NCI-H446 treated with DMSO at 0.1 percent for 48 hours (cell line): ENCODE measurements at regions not wholly inside any gene's neighbourhood (a gene's known extent, or its start where the extent isn't known, plus 50 kb on each side); places are given as distances from the start of the nearest gene placed in this dataset.
"Not testable (repeated sequence)": the region's sequence is repeated elsewhere in the genome, so short reads cannot be mapped to it uniquely, and the experiment has no call there.

Experiments used
- DNase-seq: peaks from one replicate; lab custom pipeline; 2025; lab: John Stamatoyannopoulos, UW

DNA sequence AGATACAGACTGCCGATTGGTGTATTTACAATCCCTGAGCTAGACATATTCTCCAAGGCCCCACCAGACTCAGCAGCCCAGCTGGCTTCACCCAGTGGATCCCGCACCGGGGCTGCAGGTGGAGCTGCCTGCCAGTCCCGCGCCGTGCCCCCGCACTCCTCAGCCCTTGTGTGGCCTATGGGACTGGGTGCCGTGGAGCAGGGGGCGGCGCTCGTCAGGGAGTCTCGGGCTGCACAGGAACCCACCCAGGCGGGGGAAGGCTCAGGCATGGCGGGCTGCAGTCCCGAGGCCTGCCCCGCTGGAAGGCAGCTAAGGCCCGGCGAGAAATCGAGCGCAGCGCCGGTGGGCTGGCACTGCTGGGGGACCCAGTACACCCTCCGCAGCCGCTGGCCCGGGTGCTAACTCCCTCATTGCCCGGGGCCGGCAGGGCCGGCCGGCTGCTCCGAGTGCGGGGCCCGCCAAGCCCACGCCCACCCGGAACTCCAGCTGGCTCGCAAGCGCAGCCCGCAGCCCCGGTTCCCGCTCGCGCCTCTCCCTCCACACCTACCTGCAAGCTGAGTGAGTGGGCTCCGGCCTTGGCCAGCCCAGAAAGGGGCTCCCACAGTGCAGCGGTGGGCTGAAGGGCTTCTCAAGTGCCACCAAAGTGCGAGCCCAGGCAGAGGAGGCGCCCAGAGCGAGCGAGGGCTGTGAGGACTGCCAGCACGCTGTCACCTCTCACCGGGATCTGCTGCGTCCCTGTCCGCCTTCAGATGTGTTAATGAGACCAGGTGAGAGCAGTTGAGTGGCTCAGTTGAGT is 137.8 kb upstream of the LCORL start:
- not testable (repeated sequence) for DNase-seq

DNA sequence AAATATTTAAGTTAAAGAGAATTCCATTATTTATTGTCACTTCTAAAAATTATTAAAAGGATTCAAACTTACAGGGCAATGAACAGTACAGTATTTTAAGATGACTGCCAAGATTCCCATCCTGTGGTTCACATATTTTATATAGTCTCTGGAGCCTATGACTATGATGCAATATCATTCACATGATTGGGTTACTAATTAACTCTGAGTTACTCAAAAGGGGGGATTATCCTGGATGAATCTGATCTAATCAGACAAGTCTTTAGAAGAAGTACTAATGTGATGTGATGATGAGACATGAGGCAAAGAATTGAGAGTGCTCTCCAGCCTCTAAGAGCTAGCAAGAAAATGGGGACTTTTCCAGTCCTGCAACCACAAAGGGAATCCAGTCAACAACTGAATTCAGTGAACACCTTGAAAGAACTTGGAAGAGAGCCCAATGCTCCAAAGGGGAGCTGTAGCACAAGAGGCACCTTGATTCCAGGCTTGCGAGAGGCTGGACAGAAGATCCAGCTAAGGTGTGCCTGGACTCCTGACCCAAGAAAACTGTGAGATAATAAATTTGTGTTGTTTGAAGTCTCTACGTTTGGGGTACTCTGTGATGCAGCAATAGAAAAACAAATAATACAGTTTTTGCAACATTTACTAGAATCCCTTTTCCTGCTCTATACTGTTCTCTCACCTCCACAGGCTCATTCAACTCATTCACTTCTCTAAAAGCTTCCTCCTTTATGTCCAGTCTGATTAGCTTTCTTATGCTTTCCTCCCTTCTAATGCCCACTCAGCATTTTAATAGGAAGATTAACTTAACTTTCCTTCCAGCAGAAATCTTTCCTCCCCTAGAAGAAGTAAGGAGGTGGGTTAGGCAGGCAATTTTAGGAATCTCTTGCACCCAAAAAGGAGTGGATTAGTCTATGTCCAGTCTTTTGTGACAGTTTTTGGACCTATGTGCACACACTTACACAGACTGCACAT is 133.8 kb upstream of the LCORL start:
- no peak for DNase-seq

DNA sequence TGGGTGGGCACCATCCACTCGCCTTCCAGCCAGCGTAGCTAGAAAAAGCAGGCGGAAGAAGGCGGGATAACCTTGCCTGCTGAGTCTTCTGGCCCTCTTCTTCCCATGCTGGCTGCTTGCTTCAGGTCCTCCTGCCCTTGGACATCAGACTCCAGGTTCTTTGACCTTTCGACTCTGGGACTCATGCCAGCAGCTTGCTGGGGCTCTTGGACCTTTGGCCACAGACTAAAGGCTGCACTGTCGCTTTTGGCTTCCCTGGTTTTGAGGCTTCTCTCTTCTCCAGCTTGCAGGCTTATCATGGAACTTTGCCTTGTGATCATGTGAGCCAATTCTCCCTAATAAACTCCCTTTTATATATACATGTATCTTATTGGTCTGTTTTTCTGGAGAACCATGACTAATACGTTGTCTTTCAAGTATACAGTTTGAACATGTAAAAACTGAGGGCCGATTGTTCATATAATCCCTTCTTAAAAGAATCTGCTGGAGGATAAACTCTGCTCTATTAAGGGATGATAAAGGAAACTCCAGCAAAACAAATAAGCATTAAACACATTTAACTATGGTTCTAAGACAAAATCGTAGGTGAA is 116.6 kb upstream of the LCORL start:
- DNase-seq, result no peak

DNA sequence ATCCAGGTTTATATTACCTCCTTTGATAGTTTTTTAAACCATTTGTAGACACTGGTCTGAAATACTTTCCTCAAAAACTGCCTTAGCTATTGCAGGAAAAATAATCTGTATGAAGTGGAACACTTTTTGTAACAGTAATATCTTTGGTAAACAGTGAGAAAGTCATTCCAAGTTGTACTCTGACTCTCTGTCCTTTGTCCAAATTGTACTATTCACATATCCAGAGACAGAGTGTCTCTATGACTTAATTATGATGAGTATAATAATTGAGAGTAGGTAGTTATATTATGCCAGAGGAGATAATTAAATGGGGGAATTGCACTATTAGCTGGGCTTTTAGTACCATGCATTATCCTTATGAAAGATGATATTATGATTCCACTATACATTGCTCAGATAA is 112.6 kb upstream of the LCORL start:
- DNase-seq, result no peak

DNA sequence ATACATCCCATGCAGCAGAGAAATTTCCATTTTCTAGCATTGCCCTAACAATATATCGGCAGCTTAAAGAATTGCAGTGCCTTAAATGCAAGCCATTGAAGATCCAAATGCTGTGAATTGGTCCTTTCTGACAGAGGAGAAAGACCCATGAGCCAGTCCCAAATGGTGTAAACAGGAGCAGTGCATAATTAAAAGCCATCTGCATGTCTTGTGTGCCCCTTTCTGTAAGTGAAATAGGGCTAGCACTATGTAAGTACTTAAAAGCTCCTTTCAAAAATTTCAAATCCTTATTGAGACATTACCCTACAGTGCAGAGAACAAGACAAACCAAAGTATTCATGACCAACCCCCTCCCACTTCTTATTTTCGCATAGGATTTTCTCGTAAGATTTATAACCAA is 108.7 kb upstream of the LCORL start:
- no peak for DNase-seq

DNA sequence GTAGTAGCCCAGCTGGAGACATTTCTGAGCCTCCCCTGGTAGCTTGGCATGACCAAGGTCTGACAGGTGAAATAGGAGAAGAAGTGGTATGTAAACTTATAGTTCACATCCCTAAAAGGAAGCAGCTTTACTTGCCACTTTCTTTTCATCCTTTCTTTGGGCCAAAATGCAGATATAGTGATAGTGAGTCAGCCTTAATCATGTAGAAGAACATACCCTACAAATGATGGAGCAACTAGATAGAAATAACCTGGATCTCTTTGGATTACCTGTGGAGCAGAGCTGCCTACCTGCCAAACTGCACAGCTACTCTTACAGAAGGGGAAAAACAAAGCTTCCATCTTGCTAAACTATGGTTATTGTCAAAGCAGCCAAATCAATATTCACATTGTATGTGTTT is 106.7 kb upstream of the LCORL start:
- no peak for DNase-seq

DNA sequence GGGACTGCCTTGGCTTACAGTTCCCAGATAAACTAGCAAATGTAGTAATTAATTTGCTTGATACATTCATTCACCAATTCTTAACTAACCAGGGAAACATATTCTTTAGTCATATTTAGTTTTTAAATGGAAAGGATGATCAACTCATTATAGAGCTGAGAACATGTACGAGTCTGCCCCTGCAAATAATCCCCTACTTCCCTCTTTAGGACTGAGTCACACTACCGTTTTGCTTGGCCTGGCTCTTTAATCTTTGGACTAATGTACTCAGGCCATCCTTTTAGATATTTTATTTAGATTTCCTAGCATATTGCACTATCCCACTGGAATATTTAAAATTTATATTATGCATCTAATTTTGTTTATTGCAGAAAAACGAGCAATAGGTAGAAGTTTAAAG is 105.5 kb upstream of the LCORL start:
- no peak for DNase-seq

DNA sequence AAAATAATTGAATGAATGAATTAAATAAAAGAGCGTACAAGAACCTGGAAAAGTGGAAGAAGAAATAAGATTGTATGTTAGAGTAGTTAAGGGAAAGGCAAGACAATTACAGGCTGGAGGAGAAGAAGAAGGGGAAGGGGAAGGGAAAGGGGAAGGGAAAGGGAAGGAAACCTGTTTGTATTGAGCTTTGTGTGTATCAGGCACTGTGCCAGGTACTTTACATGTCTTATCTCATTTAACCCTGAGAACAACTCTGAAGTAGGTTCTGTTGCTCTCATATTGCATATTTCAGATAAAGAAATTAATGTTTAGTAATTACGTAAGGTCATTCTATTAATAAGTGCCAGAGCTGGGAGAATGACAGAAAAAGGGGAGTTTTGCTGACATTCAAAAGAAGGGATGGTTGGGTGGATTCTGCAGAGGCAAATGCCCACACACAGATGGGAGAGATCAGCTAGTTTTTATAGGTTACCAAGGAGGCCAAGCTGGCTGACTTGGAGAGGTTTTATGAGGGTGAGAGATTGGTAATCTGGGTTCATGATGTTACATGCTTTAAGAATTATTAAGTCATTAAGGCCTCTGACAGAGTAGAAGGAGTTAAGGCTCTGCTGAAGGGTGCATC is 92.3 kb upstream of the LCORL start:
- DNase-seq, result no peak

DNA sequence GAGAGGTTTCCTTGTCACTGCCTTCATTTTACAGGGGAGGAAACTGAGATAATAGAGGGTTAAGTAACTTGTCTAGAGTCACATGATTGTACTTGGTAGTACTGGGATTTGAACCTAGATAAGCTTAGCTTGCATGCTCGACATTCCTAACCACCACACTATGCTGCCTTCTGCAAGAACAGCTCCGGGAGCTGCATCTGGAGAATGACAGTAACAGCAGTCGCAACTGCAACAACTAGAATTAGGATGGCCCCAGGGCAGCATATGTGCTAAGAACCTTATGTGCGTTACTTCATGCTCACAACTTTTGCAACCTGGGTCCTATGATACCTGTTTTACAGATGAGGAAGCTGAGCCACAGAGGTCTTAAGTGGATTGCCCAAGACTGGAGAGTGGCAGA is 89.5 kb upstream of the LCORL start:
- DNase-seq, result no peak

DNA sequence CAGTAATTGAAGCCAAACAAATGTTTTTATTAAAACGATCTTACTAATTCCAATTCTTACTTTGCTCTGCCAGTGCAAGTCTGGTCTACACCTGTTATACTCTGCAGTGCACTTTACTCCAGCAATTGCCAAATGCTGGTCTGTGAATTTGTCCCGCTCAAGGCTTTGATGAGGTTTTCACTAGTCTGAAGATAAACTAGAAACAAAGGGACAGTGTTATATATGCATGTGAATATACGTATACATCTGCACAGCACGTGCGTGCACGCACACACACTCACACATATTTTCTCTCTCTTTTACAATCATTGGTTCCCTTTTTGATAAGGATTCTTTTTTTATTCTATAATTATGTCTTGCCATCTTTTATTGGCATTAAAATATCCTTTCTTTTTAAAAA is 88.5 kb upstream of the LCORL start:
- no peak for DNase-seq

DNA sequence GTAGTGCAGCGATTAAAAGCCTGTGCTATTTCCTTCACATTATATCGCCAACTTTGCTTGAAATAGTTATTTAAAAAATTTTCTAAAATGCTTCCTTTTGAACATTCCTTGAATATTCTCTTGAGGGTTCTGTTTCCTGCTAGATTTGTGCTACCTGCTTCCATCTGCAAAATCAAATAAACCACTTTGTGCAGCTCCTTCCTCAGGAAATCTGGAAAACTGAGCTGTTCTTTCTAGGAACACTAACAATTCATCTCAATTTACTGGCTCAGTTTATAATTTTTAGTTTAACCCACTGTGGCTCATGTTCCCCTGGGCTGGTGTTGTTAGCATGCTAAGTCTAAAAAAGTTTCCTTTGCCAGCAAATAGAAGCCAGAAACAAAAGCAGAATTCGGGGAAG is 88.1 kb upstream of the LCORL start:
- no peak for DNase-seq

DNA sequence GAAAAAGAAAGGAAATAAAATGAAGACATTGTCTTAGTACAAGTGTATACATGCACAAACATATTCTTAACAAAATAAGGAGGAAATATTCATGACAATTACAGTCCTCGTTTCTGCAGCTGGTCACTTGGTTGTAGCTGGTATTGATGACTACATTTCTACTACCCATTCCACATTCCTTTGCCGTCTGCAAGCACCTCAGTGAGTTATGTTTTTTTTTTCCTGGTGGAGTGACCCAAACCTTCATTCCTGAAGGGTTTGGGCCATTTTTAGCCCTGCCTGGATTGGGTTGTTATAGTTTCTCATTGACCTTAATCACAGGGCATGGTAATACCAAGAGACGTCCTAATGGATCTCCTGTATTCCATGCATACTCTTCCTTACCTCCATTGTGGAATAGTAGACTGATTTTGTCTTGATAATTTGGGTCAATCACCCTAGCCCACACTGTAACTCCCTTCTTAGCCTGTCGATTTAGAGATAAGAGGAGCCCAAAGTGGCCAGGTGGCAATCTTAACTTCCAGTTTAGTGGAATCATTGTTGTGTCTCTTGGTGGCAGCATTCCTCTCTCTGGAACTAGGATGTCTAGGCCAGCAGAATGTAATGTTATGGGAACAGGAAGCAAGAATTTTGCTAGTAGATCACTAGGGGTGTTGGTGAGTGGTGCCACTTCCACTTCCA is 86.4 kb upstream of the LCORL start:
- not testable (repeated sequence) for DNase-seq

DNA sequence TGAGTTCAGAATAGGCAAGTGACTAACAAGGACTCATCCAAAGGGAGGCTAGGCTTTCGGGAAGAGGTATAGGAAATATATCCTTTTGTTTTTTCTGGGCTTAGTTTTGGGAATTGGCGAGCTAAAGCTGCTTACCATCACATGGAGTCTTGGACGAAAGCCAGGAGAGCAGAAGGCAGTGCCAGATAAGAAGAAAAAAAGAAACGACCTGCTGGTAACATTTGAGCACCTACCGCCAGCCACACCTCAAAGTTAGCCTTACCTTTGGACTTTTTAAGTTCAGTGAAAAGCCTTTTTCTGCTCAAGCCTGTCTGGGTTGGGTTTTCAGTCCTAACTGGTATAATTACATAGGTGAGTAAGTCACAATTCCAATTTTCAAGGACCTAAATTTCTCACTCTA is 85.1 kb upstream of the LCORL start:
- no peak for DNase-seq

DNA sequence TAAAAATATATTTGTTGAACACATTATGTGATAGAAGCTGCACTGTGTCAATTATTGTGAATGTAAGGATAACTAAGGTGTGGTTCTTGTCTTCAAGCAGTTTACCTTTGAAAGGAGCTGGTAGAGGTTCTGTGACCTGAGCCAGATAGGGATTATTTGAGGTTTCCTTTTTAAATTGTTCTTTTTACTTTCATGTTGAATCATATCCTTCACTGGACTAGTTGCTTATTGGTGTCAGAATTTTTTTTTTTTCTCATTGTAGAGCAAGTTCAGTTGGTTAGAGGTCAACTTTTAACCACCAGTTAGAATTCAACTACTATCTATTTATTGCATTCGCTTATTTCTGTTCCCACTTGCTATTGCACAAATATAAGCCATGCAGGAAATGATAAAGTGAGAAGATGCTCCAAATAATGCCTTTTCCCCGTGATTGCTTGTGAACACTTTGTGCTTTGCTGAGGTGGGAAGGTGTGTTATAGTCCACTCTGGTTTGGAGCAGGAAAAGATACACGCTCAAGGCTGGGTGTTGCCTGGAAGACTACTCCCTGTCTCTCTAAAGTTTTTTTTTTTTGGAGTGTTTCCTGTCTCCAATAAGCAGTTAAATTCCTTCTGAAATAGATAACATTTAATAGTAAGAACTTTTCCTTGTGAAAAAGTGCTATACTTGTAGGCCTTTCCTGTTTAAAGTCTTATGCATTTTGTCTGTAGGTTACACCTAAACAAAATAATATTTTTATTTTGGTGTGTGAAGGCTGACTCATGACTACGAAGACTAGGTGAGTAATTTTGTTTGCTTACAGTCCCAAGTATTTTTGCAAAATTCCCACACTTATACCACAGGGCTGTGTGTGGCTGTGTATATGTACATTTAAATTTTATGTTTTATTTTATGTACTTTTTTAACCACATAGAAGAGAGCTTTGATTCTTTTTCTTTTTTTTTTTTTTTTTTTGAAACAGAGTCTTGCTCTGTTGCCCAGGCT is 83.8 kb upstream of the LCORL start:
- no peak for DNase-seq

DNA sequence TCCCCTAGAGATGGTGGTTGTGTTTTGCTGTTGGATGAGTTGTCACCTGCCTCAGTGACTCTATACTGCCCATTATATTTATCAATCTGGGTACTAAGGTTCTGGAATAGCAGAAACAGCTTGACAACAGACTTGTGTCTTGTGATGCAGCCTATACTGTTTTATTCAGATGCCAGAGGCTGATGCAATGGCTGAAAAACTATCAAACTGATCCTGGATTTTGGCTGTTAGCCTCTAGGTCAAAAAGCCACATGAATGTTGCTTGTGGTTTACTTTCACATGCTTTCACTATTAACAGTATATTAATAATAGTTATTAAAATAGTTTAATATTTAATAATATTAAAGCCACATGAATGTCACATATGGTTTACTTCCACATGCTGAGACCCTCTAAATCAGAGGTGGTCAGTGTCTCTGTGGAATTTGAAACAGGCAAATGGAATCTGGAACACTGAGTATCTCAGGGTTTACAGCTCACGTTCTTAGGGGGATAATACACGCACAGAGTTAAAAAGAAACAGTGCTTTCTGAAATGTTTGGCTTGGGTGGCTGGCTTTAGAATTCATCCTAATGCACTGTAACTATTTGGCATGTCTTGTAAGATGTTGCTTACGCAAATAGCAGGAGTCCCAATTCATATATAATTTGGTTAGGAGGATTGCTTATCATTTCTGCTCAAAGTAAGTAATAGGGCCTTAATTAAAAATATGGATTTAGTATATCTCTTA is 82.5 kb upstream of the LCORL start:
- no peak for DNase-seq

DNA sequence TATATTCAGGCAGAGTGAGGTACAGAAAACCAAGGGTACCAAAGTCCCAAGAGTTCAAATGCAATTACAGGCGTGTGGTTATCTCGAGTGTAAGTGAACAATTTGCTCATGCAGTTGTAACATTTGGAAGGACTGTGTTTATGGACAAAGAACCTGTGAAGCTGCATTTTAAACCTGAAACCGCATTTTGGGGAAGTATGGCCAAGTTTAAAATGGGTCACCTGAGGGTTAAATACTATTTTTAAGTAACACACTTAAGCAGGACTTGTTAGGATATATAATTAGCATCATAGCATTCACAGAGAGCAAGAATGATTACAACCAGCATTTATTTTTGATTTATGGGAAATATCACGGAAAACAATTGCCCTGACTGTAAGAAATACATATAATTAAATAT is 79.1 kb upstream of the LCORL start:
- DNase-seq, result no peak

DNA sequence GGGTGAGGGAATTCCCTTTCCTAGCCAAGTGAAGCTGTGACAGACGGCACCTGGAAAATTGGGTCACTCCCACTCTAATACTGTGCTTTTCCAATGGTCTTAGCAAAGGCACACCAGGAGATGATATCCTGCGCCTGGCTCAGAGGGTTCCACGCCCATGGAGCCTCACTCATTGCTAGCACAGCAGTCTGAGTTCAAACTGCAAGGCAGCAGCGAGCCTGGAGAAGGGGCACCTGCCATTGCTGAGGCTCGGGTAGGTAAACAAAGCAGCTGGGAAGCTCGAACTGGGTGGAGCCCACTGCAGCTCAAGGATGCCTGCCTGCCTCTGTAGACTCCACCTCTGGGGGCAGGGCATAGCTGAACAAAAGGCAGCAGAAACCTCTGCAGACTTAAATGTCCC is 68.9 kb upstream of the LCORL start:
- not testable (repeated sequence) for DNase-seq

DNA sequence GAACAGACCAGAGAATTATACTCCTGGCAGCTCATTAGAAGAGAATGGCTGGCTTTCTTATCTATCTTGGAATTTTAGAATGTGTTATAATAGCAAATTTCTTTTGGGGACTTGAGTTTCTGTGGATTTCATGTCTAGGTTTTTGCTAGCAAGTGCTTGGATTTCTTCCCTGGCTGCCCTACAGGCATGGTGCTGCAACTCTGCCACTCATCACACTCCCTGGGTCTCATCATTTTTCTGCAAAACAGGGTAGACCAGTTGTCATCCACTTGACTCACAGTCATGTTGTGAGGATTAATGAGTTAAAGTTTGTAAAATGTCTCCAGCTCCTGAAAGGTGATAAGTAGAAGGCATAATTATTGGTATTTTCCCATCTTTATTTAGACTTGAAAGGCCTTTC is 60.7 kb upstream of the LCORL start:
- DNase-seq, result no peak

DNA sequence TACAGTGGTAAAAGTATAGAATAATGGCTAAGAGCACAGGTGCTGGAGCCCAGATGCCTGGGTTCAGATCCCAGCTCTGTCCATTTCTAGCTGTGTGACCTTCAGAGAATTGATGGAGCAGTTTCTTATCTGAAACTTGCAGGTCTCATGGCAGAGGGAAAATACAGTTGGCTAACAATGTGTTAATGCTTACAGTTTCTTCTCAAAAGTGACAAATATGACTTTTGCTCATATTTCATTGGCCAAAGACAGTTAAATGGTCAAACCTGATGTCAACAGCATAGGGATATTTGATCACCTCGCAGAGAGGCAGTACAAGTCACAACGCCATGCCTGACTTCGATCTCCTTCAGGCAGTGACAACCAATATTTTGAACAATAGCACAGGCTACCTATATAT is 60.2 kb upstream of the LCORL start:
- no peak for DNase-seq

DNA sequence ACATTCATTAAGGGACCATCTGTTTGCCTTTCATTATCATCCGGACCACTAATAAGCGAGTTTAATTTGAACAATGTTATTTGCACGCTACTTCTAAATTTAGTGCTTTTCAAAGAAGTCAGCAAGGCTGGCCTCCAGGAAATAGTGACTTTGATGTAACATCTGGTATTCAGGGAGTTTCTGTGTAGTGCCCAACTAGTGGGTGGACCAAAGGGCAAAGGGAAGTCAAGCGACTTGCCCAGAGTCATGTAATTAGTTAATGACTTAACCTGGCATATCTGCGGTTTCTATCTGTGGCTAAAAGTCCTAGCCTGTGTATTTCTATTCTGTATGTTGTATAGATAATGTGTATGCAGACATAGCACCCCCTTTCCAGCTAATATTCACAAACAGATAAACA is 56.3 kb upstream of the LCORL start:
- DNase-seq, result no peak
